ENCODE measurements at regions not wholly inside any gene's neighbourhood (a gene's known extent, or its start where the extent isn't known, plus 50 kb on each side); places are given as distances from the start of the nearest gene placed in this dataset.
A peak's percentile ranks its signal among the peaks of the same experiment; 100 is the strongest.
"Not testable (repeated sequence)": the region's sequence is repeated elsewhere in the genome, so short reads cannot be mapped to it uniquely, and the experiment has no call there.

- no peak overlapping the region for H3K27ac ChIP-seq
- DNase-seq, result no peak
- no peaks in the 10 kb centered on the region for H3K27me3 ChIP-seq
- ATAC-seq, result no peak
- TF ChIP-seq CTCF (IDR thresholded peaks at IDR 0.05), result no peak
- no peak overlapping the region for H3K4me3 ChIP-seq
- intact Hi-C loops (cut with DNase I), result no loop called here
- no peaks in the 10 kb centered on the region for H3K36me3 ChIP-seq
- no peaks in the 10 kb centered on the region for H3K9me3 ChIP-seq
- H3K4me1 ChIP-seq, result no peaks in the 10 kb centered on the region
Measured at GRCh38 chr10:36759141-36759805, 366.1 kb upstream of the ANKRD30A start.

GRCh38 chr10:36748128-36748871 is 377.1 kb upstream of the ANKRD30A start:
- Histone ChIP-seq H3K4me1 (no peaks in the 10 kb centered on the region), H3K36me3 (no peaks in the 10 kb centered on the region), H3K27me3 (no peaks in the 10 kb centered on the region), H3K4me3 (no peak overlapping the region), H3K27ac (no peak overlapping the region), H3K9me3 (peaks cover 0 to 2% of the 10 kb centered on the region in 2 donors)
- no peak for TF ChIP-seq CTCF (IDR thresholded peaks at IDR 0.05)
- ATAC-seq, result no peak
- intact Hi-C loops (cut with DNase I), result no loop called here
- DNase-seq, result no peak

- H3K4me3 ChIP-seq, result no peak overlapping the region
- TF ChIP-seq CTCF (IDR thresholded peaks at IDR 0.05), result no peak
- H3K36me3 ChIP-seq, result no peaks in the 10 kb centered on the region
- no peak overlapping the region for H3K27ac ChIP-seq
- ATAC-seq (no peak), DNase-seq (no peak)
- H3K27me3 ChIP-seq, result no peaks in the 10 kb centered on the region
- intact Hi-C loops (cut with DNase I), result no loop called here
- H3K9me3 ChIP-seq, result no peaks in the 10 kb centered on the region
- no peaks in the 10 kb centered on the region for H3K4me1 ChIP-seq
Measured at GRCh38 chr10:36739884-36740445, 385.4 kb upstream of the ANKRD30A start.

- DNase-seq, result no peak
- H3K27ac ChIP-seq, result no peak overlapping the region
- no peaks in the 10 kb centered on the region for H3K9me3 ChIP-seq
- intact Hi-C loops (cut with DNase I), result no loop called here
- no peak for TF ChIP-seq CTCF (IDR thresholded peaks at IDR 0.05)
- peak; percentile 78 for ATAC-seq
- H3K36me3 ChIP-seq, result no peaks in the 10 kb centered on the region
- no peaks in the 10 kb centered on the region for H3K4me1 ChIP-seq
- H3K4me3 ChIP-seq, result no peak overlapping the region
- no peaks in the 10 kb centered on the region for H3K27me3 ChIP-seq
Measured at GRCh38 chr10:36738738-36739431, 386.5 kb upstream of the ANKRD30A start.

GRCh38 chr10:36736311-36736710 is 389.1 kb upstream of the ANKRD30A start:
- Histone ChIP-seq H3K9me3 (peaks cover 0 to 4% of the 10 kb centered on the region in 2 donors), H3K27me3 (no peaks in the 10 kb centered on the region), H3K4me1 (no peaks in the 10 kb centered on the region), H3K36me3 (no peaks in the 10 kb centered on the region), H3K27ac (no peak overlapping the region), H3K4me3 (no peak overlapping the region)
- no peak for TF ChIP-seq CTCF (IDR thresholded peaks at IDR 0.05)
- DNase-seq (no peak), ATAC-seq (no peak)
- intact Hi-C loops (cut with DNase I), result no loop called here

GRCh38 chr10:36734590-36734989 is 390.8 kb upstream of the ANKRD30A start:
- intact Hi-C loops (cut with DNase I); H3K27ac ChIP-seq; H3K4me3 ChIP-seq; H3K4me1 ChIP-seq; H3K36me3 ChIP-seq; H3K27me3 ChIP-seq; DNase-seq; ATAC-seq; H3K9me3 ChIP-seq: not testable (repeated sequence)

Measured in left lung (tissue), 4 donors.